GM19351 (cell line): ENCODE measurements at regions not wholly inside any gene's neighbourhood (a gene's known extent, or its start where the extent isn't known, plus 50 kb on each side); places are given as distances from the start of the nearest gene placed in this dataset.
"Not testable (repeated sequence)": the region's sequence is repeated elsewhere in the genome, so short reads cannot be mapped to it uniquely, and the experiment has no call there.

Experiments
- ATAC-seq: cut with Tn5 transposase; IDR thresholded peaks from one replicate; pipeline ENCODE4 v1.9.1; 2021; ENCODE audit warnings: mild to moderate bottlenecking, moderate library complexity; ENCODE audit not compliant: unreplicated experiment

DNA sequence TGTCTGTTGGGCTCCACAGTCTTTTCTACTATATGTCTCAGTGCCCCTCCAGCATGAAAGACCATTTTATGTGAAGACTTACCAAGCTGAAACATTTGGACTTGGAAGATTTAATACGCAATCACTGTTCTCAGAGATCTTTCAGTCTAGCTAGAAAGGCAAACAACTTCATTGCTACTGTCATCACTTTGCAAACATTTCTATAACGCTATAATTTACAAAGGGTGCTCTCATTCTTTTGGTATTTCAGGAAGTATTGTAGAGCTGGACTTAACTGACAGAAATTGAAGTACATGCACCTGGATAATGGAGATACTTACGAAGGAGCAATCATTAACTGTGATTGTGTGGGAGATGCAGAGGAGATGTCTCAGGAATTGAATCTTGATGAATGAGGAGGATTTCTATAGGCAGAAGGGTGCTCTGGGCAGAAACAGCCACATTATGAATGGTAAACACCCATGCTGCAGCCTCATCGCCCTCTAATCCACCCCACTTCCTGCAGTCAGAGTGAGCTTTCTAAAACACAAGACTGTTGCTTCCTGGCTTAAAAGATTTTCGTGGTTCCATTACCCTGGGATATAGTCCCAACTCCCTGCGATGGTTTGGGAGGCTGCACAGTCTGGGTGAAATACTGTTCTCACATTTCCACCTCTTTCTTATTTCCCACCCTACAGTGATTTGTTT, 75.1 kb upstream of the GNG12 start:
- ATAC-seq, result no peak

DNA sequence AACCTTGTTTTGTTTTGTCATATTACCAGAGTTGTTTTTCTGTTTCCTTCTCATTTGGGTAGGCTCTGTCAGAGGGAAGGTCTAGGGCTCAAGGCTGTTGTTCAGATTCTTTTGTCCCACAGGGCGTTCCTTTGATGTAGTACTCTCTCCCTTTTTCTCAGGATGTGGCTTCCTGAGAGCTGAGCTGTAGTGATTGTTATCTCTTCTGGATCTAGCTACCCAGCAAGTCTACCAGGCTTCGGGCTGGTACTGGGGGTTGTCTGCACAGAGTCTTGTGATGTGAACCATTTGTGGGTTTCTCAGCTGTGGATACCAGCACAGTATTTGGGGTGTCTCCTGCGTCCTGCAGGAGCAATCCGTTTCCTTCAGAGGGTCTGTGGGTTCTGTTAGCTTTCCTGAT, 74.2 kb upstream of the GNG12 start:
- not testable (repeated sequence) for ATAC-seq

DNA sequence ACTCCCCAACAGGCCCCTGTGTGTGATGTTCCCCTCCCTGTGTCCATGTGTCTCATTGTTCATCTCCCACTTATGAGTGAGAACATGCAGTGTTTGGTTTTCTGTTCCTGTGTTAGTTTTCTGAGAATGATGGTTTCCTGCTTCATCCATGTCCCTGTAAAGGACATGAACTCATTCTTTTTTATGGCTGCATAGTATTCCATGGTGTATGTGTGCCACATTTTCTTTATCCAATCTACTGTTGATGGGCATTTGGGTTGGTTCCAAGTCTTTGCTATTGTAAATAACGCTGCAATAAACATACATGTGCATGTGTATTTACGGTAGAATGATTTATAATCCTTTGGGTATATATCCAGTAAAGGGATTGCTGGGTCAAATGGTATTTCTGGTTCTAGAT, 72.7 kb upstream of the GNG12 start:
- ATAC-seq, result not testable (repeated sequence)

DNA sequence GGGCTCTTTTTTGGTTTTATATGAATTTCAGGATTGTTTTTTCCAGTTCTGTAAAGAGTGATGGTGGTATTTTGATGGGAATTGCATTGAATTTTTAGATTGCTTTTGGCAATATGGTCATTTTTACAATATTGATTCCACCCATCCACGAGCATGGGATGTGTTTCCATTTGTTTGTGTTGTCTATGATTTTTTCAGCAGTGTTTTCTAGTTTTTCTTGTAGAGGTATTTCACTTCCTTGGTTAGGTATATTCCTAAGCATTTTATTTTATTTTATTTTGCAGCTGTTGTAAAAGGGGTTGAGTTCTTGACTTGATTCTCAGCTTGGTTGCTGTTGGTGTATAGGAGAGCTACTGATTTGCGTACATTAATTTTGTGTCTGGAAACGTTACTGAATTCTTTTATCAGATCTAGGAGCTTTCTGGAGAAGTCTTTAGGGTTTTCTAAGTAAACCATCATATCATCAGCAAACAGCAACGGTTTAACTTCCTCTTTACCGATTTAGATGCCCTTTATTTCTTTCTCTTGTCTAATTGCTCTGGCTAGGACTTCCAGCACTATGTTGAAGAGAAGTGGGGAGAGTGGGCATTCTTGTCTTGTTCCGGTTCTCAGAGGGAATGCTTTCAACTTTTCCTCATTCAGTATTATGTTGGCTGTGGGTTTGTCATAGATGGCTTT, 69.4 kb upstream of the GNG12 start:
- ATAC-seq, result not testable (repeated sequence)

DNA sequence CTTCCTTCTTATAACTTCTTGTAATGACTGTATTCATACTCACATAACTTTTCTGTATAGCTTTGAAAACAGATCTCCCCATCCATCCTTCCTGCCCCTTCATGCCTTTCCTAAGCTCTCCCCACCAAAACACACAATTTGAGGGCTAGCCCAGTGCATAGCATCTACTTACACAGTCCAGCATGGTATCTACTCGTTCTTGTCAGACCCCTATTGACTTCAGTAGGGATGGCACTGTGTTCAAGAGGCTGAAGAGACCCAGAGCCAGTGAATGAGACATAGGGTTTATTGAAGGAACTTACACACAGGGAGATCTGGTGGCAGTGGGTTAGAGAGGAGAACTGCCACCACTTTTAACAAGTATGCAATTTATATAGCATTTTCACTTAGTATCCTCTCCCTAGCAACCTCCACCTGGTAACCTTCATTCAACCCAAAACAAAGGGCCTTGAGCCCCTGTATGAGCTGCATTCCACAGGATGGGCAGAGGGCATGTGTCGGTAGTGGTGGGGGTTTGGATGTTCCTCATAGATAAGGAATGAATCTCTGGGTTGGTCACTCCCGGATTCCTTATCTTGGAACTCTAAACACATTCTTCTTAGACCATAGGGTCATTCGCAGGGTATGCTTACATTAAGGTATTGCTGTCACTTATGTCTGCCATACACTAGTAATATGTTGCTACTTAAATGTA, 64.9 kb upstream of the GNG12 start:
- peak; percentile 26 for ATAC-seq

DNA sequence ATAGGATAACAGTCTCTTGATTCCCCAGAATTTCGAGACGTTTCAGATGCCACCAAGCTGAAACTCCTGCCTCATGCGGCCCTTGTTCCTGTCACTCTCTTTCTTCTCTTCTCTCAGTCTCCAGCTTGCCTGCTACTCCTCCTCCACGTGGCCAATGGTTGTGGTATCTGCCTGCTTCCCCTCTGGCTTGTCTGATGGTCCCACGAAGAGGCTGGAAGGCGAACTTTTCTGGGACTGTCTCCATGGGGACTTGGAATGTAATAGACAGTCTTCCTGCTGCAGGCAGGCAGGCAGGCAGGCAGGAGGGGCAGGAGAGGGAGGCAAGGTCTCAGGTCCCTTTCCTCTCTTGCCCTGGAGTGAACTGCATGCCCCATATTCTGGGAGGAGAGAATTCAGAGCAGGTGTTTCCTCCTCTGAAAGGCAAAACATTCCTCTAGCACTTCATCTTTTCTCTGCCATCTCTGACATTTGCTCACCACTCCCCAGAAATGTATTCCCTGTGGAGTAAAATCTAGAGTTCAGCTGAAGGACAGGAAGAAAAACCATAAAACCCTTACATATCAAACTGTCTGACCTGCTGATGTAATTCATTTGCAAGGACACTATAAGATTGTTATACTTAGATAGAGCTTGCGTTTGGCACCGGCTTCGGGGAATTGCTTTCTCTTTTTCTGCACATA, 64.1 kb upstream of the GNG12 start:
- ATAC-seq, result peak; percentile 47

DNA sequence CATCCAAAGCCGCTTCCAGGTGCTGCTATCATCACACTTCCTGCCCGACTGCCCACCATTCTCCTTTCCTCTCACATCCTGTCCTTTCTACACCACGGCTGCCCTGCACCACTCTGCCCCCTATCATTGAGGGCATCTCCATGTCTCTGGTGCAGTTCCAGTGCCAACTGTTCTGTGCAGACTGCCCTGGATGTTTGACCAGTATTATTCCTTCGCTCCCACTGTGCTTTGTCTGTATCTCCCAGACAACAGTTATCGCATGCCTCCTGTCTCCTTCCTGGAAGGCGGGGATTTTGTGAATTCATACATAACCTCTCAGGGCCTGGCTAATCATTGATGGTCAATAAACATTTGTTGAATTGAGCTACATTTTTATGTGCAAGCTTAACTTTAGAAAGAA, 63.6 kb upstream of the GNG12 start:
- ATAC-seq, result no peak

DNA sequence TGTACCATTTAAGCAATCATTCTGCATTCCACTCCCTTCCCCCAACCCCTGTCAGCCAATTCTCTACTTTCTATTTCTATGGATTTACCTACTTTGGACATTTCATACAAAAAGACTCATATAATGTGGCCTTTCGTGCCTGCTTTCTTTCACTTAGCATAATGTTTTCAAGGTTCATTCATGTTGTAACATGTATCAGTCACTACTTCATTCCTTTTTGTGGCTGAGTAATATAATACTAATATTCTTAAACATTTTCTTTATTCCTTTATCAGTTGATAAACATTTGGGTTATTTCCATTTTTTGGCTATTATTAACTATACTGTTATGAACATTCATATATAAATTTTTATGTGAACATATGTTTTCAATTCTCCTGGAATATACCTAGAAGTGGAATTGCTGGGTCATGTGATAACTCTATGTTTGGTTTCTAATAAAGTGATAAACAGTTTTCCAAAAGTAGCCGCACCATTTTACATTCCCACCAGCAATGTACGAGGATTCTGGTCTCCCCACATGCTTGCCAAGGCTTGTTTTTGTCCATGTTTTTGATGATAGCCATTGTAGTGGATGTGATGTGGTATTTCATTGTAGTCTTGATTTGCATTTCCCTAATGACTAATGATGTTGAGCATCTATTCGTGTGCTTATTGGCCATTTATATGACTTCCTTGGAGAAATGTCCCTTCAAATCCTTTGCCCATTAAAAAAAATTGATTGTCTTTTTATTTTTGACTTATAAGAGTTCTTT, 61.9 kb upstream of the GNG12 start:
- no peak for ATAC-seq

DNA sequence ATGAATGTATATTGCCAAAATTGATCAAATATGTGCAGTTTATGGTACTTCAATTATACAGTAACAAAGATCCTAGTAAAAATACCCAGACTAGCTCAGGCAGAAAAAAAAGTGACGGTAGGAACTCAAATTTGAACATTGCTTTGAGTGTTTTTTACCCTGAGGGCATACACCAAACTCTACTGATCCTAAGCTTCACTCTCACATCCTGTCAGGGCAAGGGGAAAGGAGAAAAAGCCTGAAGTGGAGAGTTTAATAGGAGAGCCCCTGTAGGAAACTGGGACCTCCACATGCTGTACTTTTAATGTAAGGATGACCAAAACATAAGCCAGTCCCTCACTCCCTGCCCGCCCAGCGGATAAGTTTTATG, 59.8 kb upstream of the GNG12 start:
- no peak for ATAC-seq

DNA sequence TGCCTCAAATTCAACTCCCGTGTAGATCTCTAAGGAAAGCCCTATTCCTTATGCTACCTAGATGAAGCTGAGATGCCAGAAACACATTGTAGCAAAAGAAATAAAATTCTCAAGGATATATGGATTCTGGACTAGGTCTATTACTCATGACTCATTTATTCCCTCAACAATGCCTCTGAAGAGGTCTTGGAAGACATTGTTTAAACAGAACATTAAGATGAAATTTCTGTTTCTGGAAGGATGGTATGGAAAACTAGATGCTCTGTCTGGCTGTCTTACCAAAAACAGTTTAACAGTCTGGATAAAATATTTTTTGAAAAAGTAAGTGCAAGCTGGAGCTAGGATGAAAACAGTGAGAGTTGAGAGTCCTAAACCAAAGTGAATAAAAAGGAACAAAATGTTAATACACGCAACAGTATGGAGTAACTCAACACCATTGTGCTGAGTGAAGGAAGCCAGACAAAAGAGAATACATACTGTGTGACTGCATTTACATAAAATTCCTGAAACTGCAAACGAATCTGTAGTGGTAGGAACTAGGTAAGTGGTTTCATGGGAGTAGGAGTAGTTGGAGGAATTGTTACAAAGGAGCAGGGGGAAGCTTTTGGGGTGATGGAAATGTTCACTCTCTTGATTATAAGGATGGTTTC, 59.3 kb upstream of the GNG12 start:
- ATAC-seq, result no peak

DNA sequence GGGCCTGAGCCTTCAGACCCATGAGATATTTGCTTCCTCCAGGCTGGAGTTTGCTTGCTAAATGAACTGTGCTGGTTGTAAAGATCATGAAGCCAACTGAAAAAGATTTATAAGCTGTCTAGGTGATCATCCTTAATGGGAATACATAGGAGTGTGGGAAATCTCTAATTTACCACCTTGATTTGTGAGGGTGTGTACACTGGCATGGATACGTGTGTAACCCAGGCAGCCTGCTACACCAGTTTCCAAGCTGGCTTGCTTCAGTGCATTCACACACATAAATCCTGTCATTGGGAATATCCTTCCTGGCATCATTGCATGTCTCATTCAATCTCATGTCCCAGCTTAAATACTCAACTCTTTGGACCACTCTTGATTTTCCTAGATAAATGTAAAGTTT, 57.6 kb upstream of the GNG12 start:
- ATAC-seq, result no peak

DNA sequence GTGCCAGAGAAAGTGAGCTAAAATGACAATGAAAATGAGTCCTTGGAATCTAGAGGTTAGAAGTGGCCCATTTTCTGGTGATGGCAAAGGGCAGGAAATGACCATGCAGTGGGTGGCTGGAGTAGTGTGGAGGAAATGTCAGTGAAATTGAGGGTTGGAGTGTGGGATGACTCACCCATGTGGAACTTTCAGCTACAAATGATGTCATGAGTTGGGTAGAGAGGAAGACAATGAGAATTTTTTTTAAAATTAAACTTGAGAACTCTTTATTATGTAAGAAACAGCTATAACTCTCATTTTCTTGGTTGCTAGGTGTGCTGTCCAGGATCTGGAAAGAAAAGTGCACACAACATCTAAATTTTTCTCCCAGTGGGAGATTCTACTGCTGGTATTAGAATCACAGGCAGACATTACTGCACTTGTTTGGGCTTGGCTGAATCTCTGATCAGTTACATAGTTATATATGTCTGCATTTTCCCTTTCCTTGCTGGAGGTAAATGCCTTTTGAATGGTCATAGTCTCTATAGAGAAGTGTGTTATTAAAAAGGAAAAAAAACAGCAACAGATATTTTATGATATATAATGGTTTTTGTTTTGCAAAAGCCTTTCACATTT, 56.8 kb upstream of the GNG12 start:
- ATAC-seq, result peak; percentile 60

DNA sequence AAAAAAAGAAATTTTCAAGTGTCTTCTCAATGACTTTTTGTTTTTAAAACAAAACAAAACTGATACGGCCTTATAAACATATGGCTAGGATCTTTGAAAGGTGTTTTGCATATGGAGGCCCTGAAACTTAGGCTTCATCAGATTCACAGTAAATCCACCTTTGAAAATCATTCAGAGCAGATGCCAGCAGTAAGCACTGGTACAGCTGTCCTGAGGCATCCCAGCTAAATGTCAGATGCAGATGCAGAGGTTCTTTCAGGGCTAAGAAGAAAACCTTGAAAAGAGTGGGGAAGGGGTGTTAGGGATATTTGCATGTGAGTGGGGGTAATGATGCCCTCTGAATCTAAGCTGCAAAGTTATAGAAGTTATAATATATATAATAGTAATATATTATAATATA, 56.2 kb upstream of the GNG12 start:
- no peak for ATAC-seq

DNA sequence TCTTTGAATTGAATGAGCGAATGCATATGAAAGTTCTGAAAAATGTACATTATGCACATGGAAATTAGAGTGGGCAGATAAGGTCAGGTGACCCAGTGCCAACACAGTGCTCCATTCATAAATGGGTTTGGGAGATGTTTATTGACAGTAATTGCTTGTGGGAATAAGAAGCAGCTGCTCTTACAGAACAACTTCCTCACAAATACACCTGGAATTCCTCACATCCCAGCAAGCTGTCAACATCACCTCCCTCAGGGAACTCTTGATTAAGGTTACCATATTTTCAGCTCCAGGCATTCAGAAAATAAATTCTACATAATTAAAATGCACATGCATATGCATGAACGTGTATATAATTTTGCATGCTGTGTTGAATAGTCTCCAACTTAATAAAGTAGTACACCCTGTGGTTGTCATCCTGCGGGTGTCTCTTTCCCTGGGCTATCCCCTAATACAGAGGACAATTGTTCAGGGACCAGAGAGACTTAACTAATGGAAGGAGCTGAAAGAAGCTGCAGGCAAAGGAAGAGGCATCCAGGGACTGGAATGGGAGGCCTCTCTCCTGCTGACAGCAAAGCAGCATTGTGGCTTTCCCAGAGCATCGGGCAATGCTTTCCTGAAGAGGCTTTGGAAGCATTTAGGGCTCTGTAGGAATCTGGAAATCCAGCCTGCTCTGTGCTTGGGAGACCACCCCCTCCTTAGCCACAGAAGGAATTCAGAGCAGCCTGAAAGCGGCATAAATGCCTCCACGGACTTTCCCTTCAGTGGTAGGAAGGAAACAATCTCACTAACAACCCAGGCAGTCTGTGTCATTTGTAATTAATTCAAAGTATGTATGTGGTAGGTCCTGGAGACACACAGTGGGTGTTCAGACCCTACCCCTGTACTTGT, 55.2 kb upstream of the GNG12 start:
- ATAC-seq, result no peak

DNA sequence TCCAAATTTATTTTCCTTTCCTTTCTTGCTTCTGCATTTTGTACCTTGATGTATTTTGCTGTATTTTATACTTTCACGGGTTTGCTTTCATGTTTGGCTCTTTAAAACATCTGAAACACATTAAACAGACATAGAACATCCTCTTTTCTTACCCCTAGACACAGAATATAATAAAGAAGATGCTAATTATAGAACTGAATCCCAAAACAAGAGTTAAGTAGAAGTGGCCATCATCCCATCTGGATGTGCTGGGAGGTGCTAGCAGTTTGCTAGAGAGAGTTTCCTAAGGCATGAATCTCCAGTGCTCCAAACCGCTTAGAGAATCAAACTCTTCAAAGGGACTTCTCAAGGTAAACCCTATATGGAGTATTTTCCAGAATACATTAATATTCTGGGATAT, 53.9 kb upstream of the GNG12 start:
- ATAC-seq, result no peak

DNA sequence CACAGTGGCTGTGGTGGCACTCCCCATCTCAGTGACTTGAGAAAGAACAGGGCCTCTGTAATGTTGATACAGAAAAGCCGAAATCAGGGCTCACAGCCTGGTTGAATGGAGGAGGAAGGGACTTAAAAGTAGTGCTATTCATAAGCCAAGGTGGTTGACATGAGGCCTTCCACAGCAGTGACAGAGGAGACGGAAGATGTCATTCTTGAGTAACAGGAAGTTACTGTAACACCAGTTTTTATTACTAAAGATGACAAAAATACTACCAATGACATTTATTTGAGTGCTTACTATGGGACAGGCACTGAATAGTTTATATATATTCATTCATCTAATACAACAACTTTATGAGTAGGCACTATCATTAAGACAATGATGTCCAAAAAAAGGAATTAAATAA, 52.8 kb upstream of the GNG12 start:
- no peak for ATAC-seq

DNA sequence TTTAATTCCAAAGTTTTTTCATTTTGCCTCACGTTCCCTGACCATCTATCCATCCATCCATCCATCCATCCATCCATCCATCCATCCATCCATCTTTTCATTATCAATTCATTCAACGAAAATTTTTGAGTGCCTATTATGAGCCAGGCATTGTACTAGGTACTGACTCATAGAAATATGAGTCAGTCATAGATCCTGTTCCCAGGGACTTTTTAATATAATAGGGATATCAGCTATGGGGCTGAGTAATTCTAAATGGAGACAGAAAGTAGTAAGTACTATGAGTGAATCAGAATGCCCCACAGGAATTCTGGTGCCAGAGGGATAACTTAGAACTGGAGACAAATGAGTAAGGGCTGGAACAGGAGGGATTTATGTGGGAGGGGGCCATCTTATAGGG, 49.8 kb upstream of the GNG12 start:
- ATAC-seq, result no peak
